GM12874 (cell line): ENCODE measurements at regions not wholly inside any gene's neighbourhood (a gene's known extent, or its start where the extent isn't known, plus 50 kb on each side); places are given as distances from the start of the nearest gene placed in this dataset.

Source experiments
- TF ChIP-seq, protein P1 (sequence below): IDR thresholded peaks from 2 replicates; pipeline ENCODE4 v1.5.1; 2011; ENCODE audit warnings: low read depth, mild to moderate bottlenecking, control low read depth, low read length, moderate library complexity; ENCODE audit not compliant: insufficient read depth

DNA sequence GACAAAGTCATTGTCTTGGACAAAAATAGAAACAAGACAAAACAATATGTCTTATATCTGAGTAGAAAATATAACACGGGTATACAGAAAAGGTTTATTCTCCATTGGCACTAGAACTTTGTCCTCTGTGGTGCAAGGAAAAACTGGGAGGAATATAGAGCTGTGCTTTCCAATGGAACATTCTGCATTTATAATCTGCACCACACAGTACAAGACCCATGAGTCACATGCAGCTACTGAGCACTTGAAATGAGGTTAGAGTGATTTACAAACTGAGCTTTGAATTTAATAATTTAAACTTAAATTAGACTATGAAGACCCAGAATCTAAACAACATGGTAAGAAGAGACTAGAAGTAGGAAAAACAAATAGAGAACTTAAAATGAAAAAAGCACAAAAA, 86.1 kb downstream of the RAP2A start:
- TF ChIP-seq, protein P1, sequence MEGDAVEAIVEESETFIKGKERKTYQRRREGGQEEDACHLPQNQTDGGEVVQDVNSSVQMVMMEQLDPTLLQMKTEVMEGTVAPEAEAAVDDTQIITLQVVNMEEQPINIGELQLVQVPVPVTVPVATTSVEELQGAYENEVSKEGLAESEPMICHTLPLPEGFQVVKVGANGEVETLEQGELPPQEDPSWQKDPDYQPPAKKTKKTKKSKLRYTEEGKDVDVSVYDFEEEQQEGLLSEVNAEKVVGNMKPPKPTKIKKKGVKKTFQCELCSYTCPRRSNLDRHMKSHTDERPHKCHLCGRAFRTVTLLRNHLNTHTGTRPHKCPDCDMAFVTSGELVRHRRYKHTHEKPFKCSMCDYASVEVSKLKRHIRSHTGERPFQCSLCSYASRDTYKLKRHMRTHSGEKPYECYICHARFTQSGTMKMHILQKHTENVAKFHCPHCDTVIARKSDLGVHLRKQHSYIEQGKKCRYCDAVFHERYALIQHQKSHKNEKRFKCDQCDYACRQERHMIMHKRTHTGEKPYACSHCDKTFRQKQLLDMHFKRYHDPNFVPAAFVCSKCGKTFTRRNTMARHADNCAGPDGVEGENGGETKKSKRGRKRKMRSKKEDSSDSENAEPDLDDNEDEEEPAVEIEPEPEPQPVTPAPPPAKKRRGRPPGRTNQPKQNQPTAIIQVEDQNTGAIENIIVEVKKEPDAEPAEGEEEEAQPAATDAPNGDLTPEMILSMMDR = no peak

DNA sequence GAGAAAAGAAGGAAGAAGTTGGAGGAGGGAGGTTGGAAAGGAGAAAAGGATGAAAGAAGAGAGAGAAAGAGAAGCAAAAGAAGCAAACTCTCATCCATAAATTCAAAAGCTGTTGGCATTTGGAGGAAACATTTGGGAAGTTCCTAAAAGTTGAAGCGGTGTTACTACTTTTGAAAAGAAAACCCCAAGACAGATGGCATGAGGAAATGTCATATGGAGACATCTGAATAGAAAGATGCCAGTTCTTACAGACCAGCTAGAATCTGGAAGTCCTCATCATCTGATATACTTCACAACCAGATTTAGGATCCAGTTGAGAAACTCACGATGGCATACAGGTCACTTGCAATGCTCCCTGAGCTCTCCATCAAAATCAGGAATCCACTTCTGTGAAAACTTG, 86.9 kb downstream of the RAP2A start:
- TF ChIP-seq, protein P1 = no peak

DNA sequence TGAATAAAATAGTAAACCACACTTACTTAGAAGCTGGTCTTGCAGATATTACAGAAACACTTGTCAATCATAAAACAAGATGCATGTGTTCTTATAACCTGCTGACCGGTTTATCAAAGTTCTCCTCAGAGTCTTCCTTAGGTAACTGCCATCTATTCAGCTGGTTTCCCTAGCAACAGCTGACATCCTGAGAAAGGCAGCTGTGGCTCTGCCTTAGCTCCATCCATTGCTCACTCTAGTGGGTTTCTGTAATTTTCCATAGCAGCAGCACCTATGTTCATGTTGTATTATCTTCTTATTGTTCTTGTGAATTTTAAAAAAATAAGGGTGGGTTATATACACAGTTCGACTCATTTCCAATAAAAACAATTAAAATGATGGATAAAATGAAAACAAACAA, 87.8 kb downstream of the RAP2A start:
- TF ChIP-seq, protein P1 = no peak

DNA sequence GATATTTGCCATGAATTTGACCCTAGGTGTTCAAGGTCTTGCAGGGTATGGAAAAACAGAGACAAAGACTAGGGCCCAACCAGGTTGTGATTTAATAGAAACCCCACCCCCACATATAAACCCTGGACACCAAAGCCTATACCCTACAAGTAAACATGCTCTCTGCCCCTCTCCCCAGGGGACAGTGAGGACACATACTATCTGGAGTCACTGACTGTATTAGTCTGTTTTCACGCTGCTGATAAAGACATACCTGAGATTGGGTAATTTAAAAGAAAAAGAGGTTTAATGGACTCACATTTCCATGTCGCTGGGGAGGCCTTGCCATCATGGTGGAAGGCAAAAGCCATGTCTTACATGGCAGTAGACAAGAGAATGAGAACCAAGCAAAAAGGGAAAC, 88.3 kb downstream of the RAP2A start:
- TF ChIP-seq, protein P1 = no peak

DNA sequence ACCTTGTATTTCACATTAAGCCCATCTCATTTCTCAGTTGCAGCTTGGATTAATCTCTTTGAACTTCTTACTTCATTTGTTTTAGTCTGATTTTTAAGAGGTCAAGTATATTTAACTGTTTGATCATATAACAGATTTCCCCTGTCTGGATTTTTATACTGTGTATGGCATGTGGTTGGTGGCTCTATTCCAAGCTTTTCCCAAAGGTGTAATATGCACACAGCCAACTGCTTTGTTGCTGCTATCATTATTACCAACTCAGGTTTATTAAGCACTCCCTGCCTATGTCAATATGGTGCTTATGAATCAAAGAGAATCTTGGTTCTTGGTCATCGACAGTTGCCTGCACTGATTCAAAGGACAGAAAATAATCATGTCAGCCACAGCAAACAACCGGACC, 92.6 kb downstream of the RAP2A start:
- TF ChIP-seq, protein P1 = no peak

DNA sequence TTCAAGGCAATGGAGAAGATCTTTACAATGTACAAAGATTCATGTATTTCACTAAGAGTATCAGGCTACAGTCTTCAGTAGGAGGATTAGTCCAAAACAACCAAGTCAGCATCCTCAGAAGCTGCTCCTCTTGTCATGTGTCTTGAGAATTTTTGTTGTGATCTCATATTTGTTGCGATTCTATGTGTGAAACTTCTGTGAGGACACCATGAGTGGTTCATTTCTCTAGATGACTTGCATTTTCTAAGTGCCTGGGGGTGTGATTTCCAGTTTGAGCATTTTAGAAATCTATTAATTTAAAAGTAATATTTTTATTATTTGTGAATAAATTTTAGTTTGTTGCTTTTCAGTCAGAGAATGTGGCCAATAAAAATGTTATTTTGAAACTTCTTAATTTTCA, 94.5 kb downstream of the RAP2A start:
- TF ChIP-seq, protein P1 = no peak

DNA sequence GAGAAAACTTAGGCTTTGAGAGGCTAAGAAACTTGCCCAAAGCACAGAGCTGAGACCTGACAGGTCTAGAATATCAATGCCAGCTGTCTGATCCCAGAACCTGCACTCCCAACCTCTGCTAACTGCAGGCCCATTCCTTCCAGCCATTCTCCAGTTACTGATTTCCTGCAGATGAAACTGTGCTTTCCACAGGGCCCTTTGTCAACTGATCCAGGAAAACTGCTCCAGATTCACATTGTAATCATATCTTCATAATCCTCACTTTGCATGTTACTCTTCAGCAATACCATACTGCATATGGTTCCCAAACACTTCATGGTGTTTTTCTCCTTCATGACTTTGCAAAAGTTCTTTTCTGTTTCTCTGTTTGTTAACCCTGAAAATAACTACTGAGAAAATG, 100.6 kb downstream of the RAP2A start:
- TF ChIP-seq, protein P1 = no peak

DNA sequence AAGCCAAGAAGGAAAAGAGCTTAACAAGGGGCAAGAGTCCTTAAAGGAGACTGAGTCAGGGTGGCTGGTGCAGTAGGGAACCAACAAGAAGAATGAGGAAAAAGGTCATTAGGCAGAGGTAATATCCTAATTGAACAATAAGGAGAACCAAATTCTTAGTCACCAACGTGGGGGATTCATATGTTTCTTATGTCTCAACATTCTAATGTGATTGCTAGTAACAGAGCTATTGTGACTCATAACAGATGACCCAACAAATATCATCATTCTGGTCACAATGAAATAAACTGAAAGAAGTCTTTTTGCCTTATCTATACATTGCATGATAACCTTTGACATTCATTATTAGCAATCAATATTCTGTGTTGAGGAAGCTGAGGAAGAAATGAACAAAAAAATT, 101.6 kb downstream of the RAP2A start:
- TF ChIP-seq, protein P1 = no peak
